DND-41 (cell line): ENCODE measurements at regions not wholly inside any gene's neighbourhood (a gene's known extent, or its start where the extent isn't known, plus 50 kb on each side); places are given as distances from the start of the nearest gene placed in this dataset.

ENCODE experiments used
- EZH2 ChIP-seq: IDR thresholded peaks from 3 replicates; pipeline ENCODE4 v1.6.1; 2012; ENCODE audit warnings: borderline replicate concordance, low read depth, mild to moderate bottlenecking, moderate library complexity, low read length, inconsistent platforms; ENCODE audit not compliant: severe bottlenecking
- TF ChIP-seq, protein P1 (sequence below): IDR thresholded peaks from 2 replicates; pipeline ENCODE4 v1.5.1; 2012; ENCODE audit warnings: borderline replicate concordance, low read length, moderate library complexity, mild to moderate bottlenecking; ENCODE audit not compliant: poor library complexity, severe bottlenecking; ENCODE audit errors: extremely low read depth

DNA sequence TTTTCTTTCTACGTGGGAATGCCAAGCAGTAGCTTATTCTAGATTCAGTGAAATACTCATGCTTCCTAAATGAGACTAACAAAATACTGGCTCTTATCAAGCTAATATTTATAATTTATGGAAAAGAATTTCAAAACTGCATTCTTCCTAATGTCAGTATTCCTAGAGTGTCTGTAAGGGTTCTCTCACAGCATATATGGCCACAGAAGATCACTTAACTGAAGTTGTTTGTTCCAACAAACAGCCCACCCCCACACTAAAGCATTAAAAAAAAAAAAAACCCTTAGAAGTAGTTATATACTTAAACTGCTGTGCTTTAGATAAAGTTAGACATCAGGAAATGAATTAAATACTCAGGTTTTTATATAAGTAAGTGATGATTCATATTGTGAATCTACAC lies 247.7 kb upstream of the HSF2 start:
- TF ChIP-seq, protein P1, sequence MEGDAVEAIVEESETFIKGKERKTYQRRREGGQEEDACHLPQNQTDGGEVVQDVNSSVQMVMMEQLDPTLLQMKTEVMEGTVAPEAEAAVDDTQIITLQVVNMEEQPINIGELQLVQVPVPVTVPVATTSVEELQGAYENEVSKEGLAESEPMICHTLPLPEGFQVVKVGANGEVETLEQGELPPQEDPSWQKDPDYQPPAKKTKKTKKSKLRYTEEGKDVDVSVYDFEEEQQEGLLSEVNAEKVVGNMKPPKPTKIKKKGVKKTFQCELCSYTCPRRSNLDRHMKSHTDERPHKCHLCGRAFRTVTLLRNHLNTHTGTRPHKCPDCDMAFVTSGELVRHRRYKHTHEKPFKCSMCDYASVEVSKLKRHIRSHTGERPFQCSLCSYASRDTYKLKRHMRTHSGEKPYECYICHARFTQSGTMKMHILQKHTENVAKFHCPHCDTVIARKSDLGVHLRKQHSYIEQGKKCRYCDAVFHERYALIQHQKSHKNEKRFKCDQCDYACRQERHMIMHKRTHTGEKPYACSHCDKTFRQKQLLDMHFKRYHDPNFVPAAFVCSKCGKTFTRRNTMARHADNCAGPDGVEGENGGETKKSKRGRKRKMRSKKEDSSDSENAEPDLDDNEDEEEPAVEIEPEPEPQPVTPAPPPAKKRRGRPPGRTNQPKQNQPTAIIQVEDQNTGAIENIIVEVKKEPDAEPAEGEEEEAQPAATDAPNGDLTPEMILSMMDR, result no peak
- TF ChIP-seq EZH2, result no peak
